GM21367 (cell line): ENCODE measurements at regions not wholly inside any gene's neighbourhood (a gene's known extent, or its start where the extent isn't known, plus 50 kb on each side); places are given as distances from the start of the nearest gene placed in this dataset.

Experiments used
- ATAC-seq: cut with Tn5 transposase; IDR thresholded peaks from one replicate; pipeline ENCODE4 v1.9.1; 2021; ENCODE audit not compliant: unreplicated experiment

DNA sequence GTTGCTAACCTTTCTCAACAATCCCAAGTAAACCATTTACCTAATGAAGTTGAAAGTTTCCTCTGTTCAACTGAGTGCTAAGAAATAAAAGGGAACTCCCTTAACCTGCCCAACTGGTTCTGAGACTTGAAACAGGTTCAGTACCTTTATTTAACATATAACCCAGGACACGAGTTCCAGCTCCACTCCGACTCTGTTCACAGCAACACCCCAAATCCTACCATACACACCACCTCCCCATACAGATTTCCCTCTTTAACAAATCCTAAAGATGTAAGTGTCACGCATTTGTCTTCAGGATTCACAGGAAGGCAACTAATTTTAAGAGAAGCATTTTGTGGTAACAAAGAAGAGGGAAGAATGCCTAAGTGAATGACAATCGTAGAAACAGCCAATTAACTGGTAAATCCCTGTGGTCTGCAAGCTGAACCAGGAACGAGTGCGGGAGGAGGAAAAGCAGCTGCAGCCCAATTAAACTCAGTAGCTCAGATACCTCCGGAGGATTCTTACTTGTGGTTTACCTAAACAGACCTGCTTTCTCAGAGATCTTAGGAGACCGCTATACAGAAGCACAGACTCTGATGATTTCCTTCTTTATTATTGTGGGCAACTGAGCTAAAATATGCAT is 134.5 kb upstream of the MAGI3 start:
- no peak for ATAC-seq

DNA sequence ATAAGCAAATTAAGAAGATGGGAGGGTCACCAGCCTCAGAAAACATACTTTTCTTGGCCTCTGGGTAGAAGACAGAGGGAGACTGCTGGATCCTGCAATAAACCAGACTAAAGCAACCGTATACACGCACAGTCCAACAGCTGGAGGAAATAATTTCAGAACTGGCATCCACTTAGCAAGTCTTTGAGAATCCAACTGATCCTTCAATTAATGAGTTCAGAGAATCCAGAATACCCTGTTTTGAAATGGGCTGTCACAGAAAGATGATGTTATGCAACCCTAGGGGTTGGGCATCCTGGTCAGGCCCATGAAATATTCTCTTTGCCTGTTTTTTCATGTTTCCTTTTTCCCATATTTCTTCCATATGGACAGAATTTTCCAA is 134.0 kb upstream of the MAGI3 start:
- no peak for ATAC-seq

DNA sequence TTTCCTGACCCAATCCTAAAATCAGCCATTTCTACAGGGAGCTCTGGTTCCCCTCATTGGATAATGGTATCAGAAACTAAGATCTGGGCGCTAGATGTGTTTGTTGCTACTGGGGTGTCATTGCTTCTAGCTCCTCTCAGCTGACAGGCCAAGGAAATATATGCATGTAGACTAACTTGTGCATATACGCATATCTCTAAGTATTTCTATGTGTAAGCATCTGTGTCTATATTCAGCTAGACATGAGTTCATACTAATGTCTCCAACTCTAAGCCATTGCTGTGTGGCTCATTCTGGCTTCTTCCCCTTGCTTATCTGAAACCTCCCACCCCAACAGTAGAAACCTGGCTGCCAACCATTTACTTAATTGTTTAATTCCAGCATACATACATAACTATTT is 130.3 kb upstream of the MAGI3 start:
- ATAC-seq: no peak

DNA sequence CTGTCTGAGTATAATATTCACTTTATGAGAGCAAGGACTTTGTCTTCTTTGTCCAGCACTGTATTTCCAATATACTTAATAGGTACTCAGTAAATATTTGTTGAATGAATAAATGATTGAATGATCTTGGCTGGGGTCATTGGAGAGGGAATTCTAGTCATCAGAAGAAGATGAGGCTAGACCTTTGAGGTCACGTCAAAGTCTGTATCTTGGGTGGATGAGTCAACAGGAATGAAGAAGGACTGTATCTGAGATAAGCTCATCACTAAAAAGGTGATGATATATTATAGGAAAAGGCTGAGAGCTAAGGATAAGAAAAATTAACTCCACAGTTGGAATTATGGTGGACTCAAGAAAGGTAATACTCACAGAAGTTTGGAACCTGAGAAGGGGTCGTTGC is 125.1 kb upstream of the MAGI3 start:
- ATAC-seq: no peak

DNA sequence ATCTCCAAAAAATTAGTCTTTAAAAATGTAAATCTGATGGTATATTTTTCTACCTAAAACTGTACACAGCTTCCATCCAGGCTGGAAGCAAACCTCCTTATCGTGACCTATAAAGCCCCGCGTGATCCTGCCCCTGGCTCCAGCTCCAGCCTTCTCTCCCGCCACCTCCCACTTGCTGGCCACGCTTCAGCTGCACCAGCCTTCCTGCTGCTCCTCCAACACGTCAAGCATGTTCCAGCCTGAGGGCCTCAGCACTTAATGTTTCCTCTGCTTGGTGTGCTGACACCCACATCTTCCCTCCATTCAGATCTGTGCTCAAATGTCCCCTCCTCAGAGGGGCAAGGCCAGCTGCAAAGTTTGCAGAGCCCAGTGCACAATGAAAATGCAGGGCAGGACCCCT is 123.5 kb upstream of the MAGI3 start:
- no peak for ATAC-seq

DNA sequence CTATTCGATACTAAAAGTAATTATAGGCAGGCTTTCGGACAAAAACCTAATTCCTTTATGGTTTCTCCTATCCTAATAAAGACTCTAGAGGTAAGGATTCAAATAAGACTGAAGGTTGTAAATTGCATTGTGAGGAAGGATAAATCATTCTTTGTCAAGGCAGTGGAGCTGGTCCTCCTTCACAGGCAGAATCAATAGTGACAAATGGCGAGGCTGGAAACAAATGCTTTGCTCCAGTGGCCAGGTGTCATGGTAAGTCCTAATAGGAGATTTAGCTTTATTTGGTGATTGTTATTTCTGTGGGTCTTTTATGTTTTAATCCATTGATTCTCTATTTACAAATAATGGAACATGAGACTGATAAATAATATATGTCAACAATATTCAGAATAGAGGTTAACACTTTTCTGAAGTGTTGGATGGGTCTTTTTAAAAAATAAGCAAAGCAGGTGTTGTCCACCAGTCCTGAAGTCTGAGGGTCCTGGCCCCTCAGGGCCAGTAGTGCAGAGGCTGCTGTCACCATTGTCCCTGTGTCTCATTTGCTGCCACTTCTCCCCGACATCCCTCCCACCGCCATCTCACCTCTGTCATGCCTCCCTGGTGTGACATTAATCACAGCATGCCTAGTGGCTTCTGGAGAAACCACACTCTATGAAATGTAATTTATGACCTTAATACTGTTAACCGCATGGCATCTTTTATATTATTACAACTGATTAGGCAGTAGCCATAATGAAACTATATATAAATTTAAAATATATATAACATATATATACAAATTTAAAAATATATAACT is 120.9 kb upstream of the MAGI3 start:
- ATAC-seq: no peak

DNA sequence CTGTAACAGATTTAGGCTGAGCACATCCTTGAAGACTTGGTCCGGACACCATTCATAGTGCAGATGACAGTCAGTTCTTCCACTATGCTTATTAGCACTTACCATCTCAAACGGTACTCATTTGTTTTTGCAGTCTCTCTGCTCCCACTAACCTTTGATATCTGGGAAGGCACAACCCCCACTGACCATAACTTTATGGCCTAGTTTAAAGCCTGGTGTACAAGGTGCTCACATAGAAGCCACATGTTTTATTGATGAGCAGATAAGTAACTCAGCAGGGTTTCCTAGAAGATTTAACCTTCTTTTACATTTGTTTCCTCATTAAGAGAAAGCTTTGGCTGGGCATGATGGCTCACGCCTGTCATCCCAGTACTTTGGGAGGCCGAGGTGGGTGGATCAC is 119.3 kb upstream of the MAGI3 start:
- no peak for ATAC-seq

DNA sequence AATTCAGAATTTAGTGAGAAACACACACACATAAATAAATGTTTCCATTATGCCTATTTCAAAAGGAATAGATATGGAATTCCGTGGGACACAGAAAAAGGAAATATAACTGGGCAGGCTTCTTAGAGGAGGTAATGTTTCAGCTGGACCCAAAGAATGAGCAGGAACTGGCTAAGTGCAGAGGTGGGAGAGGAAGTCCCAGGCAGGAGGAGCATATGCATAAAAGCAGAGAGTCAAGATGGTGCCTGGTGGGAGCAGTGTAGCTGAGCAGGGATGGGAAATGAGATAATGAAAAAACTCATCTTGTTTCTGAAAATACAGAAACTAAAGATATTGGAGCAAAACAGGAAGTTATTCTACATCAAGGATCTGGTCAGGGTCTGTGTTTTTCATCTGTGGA is 115.2 kb upstream of the MAGI3 start:
- no peak for ATAC-seq

DNA sequence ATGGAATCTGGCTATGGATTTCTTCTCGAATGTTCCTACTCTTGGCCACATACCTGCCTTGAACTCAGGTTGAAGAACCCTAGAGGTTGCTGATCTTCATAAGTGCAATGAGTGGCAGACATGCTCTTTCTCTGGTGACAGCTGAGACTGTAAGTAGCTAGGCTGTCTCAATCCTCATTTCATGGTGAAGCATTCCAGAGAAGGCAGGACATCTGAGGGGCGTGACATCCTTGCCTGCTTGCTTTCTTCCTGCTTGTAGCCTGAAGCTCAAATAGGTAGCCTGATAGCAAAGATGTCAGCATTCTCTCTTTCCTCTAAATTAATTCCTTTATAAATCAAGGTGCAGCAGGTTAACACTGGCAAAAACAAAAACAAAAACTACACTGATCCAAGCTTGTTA is 114.6 kb upstream of the MAGI3 start:
- ATAC-seq: no peak

DNA sequence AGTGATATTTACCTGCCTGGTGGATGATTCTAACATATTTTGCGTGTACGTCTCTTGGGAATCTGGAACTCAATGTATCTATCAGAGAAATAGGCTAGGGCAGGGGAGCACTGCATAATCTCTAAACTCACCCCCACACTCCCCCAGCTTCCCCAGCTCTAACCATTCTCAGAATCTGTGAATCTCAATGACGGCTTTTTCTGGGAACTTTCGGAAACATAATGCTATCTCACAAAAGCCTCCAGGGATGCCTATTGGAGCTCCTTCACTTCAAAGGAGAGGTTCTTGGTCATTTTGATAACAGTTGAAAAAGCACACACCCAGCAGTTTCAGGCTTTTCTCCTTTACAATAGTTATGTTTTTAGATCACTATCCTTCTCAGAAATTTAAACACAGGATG is 113.8 kb upstream of the MAGI3 start:
- no peak for ATAC-seq

DNA sequence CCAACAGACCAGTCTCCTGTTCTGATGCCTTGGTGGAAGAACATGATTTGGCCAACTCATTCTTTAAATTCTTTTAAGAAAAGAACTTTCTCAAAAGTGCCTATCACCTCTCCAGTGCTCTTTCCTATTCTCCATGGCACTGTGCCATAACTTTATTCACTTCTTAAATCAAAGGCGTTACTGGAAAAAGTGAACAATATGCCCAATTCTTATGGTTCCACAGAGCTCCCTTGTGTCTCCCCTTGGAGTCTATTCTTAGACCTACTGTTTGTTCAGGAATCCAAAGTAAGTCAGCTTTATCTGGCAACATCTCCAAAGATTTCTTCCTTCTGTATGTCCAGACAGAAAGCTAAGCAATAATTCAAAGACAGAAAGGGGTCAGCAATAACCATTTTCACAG is 111.9 kb upstream of the MAGI3 start:
- no peak for ATAC-seq

DNA sequence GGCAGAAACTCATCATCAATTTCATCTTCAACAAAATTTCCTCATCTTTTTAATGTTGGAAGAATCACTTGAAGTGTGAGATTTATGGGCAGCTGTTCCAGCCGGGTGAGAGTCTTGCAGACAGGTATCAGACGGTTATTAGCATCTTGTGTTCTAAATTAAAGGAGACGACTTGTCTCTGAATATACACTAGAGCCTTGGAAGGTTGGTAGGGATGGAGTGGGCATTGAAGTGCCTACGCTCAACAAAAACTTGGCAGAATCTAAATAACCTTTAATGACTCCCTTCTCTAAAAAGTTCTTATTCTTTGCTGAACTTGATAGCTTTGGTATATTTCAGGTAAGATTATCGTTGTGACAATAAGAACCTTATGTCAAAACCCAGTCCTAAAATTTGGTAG is 111.5 kb upstream of the MAGI3 start:
- ATAC-seq: no peak

DNA sequence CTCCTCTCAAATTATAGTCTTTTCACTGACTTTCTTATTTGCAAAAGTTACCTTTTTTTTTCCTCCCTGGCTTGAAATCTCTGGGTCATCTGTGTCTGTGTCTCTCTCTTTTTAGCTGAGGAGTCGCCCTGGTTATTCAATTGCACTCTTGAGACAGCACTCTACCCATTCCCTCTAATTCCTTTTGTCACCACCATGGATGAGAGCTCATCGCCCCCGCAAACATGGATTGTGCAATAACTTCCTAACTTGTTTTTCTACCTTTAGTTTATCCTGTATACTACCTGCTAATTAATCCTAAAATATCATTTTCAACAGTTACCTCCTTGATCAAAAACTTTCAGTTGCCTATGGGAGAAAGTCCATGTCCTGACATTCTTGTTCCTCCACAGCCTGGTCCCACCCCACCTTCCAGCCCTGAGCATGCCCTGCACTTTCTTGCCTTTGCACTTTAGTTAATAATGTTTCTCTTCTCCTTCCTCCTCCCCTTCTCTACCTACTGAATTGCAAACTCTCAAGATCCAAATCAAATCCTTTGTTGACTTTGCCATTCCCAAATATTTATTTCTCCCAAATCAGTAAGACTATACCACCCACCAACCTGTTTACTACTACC is 110.4 kb upstream of the MAGI3 start:
- ATAC-seq: no peak

DNA sequence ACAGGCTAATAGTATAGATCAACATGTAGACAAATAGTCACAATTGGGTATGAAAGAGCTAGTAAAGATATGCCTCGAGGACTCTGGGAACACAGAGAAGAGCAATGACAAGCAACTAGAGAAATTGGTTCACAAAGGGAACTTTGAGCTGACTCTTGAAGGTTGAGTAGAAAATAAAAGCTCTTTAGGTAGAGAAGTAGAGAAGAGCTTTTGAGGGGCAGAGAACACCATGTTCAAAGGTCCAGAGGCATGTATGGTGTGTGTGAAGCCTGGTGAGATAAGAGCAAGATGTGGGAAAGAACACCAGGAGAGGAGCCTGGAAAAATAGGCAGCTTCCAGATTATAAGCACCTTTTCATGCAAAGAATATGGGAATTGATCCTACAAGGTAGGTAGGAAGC is 109.7 kb upstream of the MAGI3 start:
- no peak for ATAC-seq

DNA sequence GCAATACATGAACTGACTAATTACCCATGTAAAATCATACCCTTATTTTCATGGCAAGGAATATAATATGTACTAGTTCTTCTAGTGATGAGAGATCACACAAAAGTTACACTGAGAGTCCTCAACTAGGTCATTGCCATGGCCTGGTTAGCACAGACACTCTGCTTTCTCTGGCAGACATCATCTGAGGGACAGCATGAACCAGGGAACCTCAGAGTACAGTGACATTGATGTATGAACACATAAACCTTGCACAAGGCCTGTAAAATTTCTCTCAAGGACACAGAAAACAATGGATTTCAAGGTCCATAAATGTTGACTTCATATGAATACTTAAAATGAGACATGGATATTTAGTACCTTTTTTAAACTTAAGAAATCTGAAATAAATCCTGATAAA is 108.8 kb upstream of the MAGI3 start:
- ATAC-seq: no peak

DNA sequence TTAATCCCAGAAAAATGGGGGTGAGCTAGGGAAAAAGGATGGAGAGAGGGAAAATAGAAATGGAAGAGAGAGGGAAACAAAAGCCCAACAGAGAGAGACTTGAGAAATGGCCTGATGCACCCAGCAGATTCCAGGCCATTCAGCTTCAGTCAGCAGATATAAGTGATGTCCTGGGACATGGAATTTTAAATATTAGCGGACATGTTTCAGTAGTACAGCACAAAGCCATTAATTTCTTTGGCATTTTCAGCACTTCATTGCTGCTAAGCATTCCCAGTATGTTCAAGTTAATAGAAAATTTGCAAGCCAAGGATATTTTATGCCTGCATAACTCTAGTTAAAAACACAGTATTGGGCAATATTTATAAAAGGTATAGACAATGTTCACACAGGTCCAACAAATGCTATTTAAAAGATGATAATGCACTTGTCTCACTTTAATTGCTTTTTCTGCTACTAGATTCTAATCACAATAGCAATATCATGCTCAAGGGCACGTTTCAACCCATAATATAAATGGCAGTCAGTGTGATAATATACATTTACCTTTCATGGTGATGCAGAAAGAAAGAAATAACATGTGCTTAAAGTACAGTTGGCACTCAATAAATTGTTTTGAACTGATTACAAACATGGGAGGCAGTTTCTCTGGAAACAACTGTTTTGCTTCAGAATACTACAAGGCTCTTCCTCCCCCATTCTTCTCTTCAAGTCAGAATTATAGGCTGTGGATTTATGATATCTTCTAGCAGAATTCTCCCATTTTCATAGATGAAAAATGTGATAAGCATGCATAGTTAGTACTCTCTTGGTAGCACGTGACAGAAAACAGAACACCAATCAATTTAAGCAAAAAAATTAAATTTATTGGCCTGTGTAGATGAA is 108.1 kb upstream of the MAGI3 start:
- no peak for ATAC-seq

DNA sequence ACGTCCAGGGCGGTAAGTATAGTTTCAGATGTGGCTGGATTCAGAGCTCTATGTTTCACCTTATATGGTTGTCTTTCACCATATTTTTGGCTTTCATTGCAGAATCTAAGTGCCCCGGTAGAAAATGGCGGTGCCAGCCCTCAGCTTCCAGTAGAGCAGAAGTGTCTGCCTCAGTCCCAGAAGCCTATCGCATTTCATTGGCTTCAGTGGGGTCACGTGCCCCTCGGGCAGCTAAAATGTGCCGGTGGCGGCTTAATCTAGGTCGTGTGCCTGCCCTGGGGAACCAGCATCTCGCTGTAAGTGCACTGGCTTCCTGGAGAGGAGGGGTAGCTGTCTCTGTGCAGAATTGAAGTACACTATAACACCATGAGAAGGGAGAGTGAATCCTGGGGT is 107.4 kb upstream of the MAGI3 start:
- no peak for ATAC-seq

DNA sequence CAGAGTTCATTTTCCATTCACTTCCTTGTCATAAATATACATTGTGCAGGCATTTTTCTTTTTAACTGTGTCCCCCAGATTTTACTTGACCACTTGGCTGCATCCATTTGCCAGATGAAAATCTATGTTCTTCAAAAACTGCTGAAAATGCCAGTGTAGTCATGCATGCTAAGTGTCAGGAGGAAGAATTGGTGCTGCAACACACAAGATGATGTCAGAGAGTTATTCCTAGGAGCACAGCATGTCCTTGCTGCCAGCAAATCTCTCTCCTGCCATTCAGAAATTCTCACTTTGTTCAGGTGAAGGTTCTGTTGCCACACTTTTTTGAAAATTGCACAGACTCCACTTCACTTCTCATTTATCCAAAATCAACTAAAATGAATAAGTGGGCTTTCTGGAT is 106.4 kb upstream of the MAGI3 start:
- ATAC-seq: no peak

DNA sequence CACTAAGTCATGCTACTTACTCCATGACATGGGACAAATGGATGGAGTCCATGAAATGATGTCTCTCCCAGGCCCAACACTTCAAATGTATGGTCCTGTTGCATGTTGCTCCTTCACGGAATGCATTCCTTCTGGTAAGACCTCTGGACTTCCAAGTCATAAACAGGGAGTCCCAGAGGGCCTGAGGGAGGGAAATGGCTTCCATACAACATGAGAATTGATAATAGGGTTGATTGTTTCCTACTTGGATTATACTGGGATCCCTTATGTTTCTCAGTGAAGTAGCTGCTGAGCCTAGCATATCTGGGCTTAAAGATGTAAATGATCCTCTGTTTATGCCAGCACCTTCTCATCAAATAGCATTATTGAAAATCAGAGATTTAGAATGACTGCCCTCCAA is 104.2 kb upstream of the MAGI3 start:
- no peak for ATAC-seq

DNA sequence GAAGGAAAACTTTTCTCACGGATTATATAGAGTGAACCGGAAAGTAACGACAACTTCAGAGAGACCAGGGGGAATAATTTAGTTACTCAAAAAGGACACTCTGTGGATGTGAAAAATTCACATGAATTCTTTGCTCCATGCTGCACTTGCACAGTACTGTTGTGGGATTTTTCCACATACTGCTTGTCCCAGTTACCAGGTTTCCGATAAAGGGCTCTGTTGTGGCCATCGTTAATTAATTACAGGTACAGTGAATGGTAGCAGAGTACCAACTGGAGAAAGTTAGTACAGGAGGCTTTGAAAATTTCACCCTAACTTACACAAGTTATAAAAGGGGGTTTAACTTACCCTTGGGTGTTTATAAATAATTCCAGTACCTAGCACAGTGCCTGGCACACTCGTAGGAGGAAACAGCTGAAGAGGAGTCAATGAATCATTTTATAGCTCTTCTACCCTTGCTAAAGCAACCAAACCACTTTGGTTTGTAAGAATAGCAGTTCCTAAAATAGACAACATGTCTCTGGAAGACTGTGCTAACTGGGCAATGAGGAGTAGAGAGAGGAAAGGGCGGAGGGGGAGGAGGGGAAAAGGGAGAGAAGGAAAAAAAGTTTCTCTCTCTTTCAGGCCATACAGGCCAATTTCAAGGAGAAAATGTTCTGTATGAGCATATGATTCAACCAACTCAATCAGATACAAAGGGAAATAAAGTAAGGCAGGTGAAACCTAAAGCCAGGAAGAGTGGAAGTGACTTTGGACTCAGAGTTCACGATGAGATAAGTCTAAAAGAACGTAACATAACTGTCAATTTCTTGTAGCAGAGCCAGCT is 98.3 kb upstream of the MAGI3 start:
- no peak for ATAC-seq
